Neutrophil (primary cell): ENCODE measurements at regions not wholly inside any gene's neighbourhood (a gene's known extent, or its start where the extent isn't known, plus 50 kb on each side); places are given as distances from the start of the nearest gene placed in this dataset.

Experiments
- H3K27ac ChIP-seq: fragments of 200-600 bp; sonication (generic); 2 replicates; pipeline ENCODE4 v1.5.1; 2016; ENCODE audit warnings: mild to moderate bottlenecking, moderate library complexity
- H3K27me3 ChIP-seq: fragments of 200-600 bp; sonication (generic); 2 replicates; pipeline ENCODE4 v1.6.0; 2016; ENCODE audit warnings: mild to moderate bottlenecking
- H3K36me3 ChIP-seq: fragments of 200-600 bp; sonication (generic); 2 replicates; pipeline ENCODE4 v1.5.1; 2017
- H3K4me1 ChIP-seq, 2 experiments: fragments of 200-600 bp in 1 of 2; sonication (generic) in 1 of 2; 1 replicate in 1 of 2; 2 replicates in 1 of 2; pipeline versions ENCODE4 v1.5.1 to v1.6.1; 2013 to 2016; ENCODE audit warnings: low read depth in 1 of 2, low read length in 1 of 2, mild to moderate bottlenecking in 1 of 2, moderate library complexity in 1 of 2; ENCODE audit not compliant: control insufficient read depth in 1 of 2, insufficient read depth in 1 of 2
- H3K4me3 ChIP-seq, 2 experiments: fragments of 200-600 bp in 1 of 2; sonication (generic) in 1 of 2; 1 replicate in 1 of 2; 2 replicates in 1 of 2; pipeline ENCODE4 v1.5.1; 2013 to 2016; ENCODE audit warnings: low read depth in 1 of 2, low read length in 1 of 2, mild to moderate bottlenecking in 1 of 2, moderate library complexity in 1 of 2
- H3K9me3 ChIP-seq: fragments of 200-600 bp; sonication (generic); 2 replicates; pipeline ENCODE4 v1.5.1; 2016
- TF ChIP-seq, protein P1 (sequence below): fragments of 200-600 bp; sonication (generic); IDR thresholded peaks from 2 replicates; pipeline ENCODE4 v1.5.1; 2016; ENCODE audit warnings: antibody characterized with exemption

DNA sequence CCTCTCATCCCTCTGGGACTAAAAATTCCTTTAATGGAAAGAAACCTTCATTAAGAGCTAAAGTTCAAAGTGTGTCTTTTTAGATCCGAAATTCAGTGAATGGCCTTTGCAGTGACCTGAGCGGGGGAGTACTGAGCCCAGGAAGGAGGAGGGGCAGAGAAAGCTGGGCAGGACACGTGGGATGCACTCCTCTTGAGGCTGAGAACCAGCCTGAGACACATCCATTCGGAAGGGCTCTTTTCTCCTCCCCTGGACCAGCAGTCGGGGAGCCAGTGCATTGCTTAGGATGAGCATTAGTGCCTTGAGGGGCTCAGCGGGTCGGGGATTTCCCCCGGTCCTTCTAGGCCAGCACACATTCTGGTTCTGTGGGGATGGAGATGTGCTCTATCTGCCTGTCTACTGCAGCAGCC lies 258.9 kb upstream of the B3GAT1 start:
- no peaks in the 10 kb centered on the region for H3K36me3 ChIP-seq
- H3K27ac ChIP-seq = no peak overlapping the region
- H3K4me3 ChIP-seq = no peak overlapping the region
- TF ChIP-seq, protein P1, sequence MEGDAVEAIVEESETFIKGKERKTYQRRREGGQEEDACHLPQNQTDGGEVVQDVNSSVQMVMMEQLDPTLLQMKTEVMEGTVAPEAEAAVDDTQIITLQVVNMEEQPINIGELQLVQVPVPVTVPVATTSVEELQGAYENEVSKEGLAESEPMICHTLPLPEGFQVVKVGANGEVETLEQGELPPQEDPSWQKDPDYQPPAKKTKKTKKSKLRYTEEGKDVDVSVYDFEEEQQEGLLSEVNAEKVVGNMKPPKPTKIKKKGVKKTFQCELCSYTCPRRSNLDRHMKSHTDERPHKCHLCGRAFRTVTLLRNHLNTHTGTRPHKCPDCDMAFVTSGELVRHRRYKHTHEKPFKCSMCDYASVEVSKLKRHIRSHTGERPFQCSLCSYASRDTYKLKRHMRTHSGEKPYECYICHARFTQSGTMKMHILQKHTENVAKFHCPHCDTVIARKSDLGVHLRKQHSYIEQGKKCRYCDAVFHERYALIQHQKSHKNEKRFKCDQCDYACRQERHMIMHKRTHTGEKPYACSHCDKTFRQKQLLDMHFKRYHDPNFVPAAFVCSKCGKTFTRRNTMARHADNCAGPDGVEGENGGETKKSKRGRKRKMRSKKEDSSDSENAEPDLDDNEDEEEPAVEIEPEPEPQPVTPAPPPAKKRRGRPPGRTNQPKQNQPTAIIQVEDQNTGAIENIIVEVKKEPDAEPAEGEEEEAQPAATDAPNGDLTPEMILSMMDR = no peak
- no peaks in the 10 kb centered on the region for H3K4me1 ChIP-seq
- H3K9me3 ChIP-seq = no peaks in the 10 kb centered on the region
- peaks cover 4% of the 10 kb centered on the region for H3K27me3 ChIP-seq

DNA sequence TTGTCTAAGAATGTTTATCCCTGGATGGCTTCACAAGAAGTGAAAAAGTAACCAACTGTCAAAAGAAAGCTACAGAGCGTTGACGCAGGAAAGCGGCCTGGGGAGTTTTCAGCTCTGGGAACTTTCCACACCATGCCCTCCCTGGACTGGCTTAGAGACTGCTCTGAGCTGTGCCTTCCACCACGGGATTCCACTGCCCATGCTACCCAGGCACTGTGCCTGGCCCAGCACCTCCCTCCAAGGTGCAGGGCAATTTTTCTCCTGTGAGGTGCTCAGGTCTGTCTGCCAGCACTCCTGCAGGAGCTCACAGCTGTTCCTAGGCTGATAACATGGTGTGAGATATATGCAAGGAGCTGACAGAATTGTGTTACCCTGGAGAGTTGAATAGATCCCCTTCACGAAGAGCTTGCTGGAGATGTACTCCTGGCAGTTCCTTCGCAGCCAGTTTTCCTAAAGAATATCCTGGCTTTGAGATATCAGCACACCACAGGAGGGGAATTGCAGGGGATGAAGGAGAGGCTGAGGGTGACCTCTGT lies 258.3 kb upstream of the B3GAT1 start:
- Histone ChIP-seq H3K27me3 (peaks cover 4% of the 10 kb centered on the region), H3K9me3 (no peaks in the 10 kb centered on the region), H3K4me1 (no peaks in the 10 kb centered on the region), H3K27ac (no peak overlapping the region), H3K36me3 (no peaks in the 10 kb centered on the region), H3K4me3 (no peak overlapping the region)
- TF ChIP-seq, protein P1 = no peak

DNA sequence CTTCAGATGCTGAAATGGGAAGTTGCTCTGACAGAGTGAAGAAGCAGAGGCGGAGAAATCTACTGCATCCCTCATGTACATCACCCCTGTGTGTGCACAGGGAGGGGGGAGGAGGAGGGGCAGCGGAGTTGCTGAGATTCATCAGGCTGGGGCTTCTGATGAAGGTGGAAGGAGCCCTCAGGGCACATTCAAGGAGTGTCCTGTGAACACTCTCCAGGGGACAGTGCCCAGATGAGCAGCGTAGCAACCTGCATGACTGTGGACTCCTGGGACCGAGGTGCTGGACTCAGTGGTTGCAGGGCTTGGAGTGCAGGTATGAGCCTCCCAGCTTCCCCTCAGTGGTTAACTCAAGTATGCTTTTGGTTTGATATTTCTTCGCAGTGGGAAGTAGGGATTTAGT lies 257.8 kb upstream of the B3GAT1 start:
- no peaks in the 10 kb centered on the region for H3K4me1 ChIP-seq
- TF ChIP-seq, protein P1 = no peak
- H3K36me3 ChIP-seq = no peaks in the 10 kb centered on the region
- H3K27ac ChIP-seq = no peak overlapping the region
- H3K4me3 ChIP-seq = no peak overlapping the region
- H3K27me3 ChIP-seq = peaks cover 4% of the 10 kb centered on the region
- no peaks in the 10 kb centered on the region for H3K9me3 ChIP-seq

DNA sequence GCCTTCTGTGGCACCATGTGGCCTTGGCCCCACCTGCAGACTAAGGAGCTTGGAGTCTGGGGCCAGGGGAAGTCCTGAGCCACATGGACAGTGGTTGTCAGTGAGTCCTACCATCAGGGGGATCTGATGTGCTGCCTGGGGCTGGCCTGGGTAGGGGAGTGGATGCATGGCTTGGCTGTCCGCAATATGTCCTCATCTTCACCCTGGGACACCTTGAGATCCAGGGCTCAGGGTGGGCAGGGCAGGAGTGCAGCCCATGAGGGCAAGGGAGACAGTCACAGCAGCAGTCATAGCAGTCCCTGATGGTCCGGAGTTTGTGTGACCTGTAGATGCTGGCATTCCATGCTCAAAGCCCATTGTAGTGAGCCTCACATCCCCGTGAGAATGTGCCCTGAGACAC lies 256.8 kb upstream of the B3GAT1 start:
- no peak overlapping the region for H3K4me3 ChIP-seq
- H3K36me3 ChIP-seq = no peaks in the 10 kb centered on the region
- H3K27me3 ChIP-seq = peaks cover 4% of the 10 kb centered on the region
- no peak overlapping the region for H3K27ac ChIP-seq
- TF ChIP-seq, protein P1 = no peak
- no peaks in the 10 kb centered on the region for H3K4me1 ChIP-seq
- no peaks in the 10 kb centered on the region for H3K9me3 ChIP-seq

DNA sequence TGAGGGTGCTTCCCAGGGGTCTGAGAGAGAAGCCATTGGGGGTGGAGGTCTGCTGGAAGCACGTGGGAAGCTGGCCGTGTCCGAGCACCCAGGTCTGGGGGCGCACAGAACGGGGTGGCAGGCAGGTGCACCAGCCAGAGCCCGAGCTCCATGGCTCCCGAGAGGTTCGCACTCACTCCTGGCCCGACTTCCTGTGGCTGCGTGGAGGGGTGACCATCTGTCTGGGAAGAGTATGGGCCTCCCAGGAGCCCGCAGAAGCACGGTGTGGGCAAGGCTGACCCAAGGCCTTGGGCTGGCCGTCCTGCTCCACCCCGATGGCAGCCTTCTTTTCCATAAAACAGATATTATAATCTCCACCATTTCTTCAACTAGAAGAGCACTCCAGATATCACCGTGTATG lies 256.0 kb upstream of the B3GAT1 start:
- H3K27ac ChIP-seq = no peak overlapping the region
- H3K4me3 ChIP-seq = no peak overlapping the region

More for the DNA sequence above, 256.0 kb upstream of the B3GAT1 start:
- Histone ChIP-seq H3K9me3 (no peaks in the 10 kb centered on the region), H3K27me3 (peaks cover 4% of the 10 kb centered on the region), H3K4me1 (no peaks in the 10 kb centered on the region), H3K36me3 (no peaks in the 10 kb centered on the region)
- TF ChIP-seq, protein P1 = no peak
